ENCODE measurements at regions not wholly inside any gene's neighbourhood (a gene's known extent, or its start where the extent isn't known, plus 50 kb on each side); places are given as distances from the start of the nearest gene placed in this dataset.

DNA sequence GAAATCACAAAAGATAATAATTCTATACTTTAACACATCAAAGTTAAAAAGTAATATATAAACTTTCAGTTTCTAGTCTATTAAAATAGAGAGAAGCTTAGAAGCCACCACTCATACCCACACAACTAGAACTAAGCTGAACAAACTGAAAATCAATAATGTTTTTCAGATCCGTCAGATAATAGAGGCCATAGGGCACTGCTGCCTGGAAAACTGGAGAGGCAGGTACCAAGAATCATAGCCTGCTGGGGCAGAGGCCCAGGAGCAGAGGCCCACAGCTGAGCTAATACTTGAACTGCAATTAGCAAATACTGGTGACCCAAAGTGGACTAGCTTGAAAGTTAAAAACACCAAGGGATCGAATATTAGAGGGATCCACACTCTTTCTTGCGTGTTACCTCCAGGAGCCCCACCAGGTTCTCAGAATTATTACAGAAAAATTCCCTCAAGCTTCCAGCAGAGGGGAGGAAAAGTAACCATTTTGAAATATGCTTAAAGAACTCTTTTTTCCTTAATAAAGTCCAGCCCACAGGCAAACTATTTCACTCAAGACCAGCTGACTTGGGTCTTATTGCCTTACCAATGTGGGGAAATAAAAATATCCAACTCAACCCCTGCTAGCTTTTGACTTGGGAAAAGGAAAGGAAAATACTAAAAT is 774.1 kb upstream of the IGFBP3 start:
- H3K27me3 Mint-ChIP-seq, result no peaks in the 10 kb centered on the region
- Histone ChIP-seq H3K27ac (ENCODE audit: low read length in 2 of 2) (no peak overlapping the region), H3K4me2 (replicated peaks; ENCODE audit: low read depth, low read length, poor library complexity, severe bottlenecking) (no peak overlapping the region), H3K36me3 (replicated peaks in 1 of 2; ENCODE audit: control extremely low read depth in 1 of 2, control insufficient read depth in 1 of 2, extremely low read depth in 1 of 2, insufficient read depth in 2 of 2, low read length in 1 of 2) (no peaks in the 10 kb centered on the region), H3K79me2 (ENCODE audit: control insufficient read depth, insufficient read depth, low read length) (no peaks in the 10 kb centered on the region), H2AFZ (ENCODE audit: insufficient read depth, low read depth, low read length, poor library complexity, severe bottlenecking) (no peak overlapping the region), H4K20me1 (ENCODE audit: control insufficient read depth, insufficient read depth, low read length, poor library complexity, severe bottlenecking) (no peaks in the 10 kb centered on the region), H3K9ac (ENCODE audit: low read length) (no peak overlapping the region), H3K4me1 (ENCODE audit: control insufficient read depth in 2 of 2, insufficient read depth in 2 of 2, low read length in 2 of 2) (no peaks in the 10 kb centered on the region), H3K27me3 (replicated peaks in 1 of 4; ENCODE audit: control extremely low read depth in 1 of 4, control insufficient read depth in 3 of 4, insufficient read depth in 4 of 4, low read length in 3 of 4) (no peaks in the 10 kb centered on the region), H3K9me3 (ENCODE audit: control extremely low read depth in 1 of 3, control insufficient read depth in 2 of 3, insufficient read depth in 1 of 3, low read length in 2 of 3) (no peaks in the 10 kb centered on the region), H3K4me3 (ENCODE audit: control extremely low read depth in 1 of 5, extremely low read depth in 1 of 5, insufficient read depth in 1 of 5, low read depth in 2 of 5, low read length in 4 of 5) (no peak overlapping the region)
- H3K9me3 Mint-ChIP-seq (ENCODE audit: insufficient read depth), result peaks cover 2% of the 10 kb centered on the region
- DNase-seq (no peak), ATAC-seq (ENCODE audit: low read depth) (no peak)
- ChIA-PET POLR2A (no interaction called here), CTCF (no interaction called here)
- H3K27ac Mint-ChIP-seq, result no peak overlapping the region
- H3K4me3 Mint-ChIP-seq, result no peak overlapping the region
- H3K4me1 Mint-ChIP-seq, result no peaks in the 10 kb centered on the region
- no peak for TF ChIP-seq EZH2 (IDR thresholded peaks at IDR 0.05; ENCODE audit: borderline replicate concordance, insufficient read depth, low read depth, low read length, poor library complexity, severe bottlenecking)
- TF ChIP-seq, protein P1, sequence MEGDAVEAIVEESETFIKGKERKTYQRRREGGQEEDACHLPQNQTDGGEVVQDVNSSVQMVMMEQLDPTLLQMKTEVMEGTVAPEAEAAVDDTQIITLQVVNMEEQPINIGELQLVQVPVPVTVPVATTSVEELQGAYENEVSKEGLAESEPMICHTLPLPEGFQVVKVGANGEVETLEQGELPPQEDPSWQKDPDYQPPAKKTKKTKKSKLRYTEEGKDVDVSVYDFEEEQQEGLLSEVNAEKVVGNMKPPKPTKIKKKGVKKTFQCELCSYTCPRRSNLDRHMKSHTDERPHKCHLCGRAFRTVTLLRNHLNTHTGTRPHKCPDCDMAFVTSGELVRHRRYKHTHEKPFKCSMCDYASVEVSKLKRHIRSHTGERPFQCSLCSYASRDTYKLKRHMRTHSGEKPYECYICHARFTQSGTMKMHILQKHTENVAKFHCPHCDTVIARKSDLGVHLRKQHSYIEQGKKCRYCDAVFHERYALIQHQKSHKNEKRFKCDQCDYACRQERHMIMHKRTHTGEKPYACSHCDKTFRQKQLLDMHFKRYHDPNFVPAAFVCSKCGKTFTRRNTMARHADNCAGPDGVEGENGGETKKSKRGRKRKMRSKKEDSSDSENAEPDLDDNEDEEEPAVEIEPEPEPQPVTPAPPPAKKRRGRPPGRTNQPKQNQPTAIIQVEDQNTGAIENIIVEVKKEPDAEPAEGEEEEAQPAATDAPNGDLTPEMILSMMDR (IDR thresholded peaks at IDR 0.05), result no peak
- intact Hi-C loops (cut with micrococcal nuclease), result no loop called here
- WGBS (ENCODE audit: insufficient coverage), result 70% methylated on average over 1 of the region's 3 CpGs

DNA sequence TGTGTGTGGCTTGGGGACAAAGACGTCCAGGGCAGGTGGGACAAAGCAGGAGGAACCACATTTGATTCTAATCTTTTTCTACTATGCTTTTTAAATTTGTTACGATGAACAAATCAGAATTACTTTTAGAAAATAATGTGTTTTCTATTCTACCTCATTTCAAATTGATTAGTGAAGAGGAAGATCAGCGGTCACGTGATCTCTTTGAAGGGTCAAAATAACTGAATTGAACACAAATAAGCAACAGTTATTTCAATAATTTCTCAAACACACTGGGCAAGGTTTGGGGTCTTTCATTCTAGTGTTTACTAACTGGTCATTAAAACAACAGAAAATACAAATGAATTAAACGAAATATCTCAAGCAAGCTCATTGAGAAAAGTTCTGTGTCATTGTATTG is 773.0 kb upstream of the IGFBP3 start:
- Mint-ChIP-seq H3K4me3 (no peak overlapping the region), H3K27me3 (no peaks in the 10 kb centered on the region), H3K27ac (no peak overlapping the region), H3K4me1 (no peaks in the 10 kb centered on the region), H3K9me3 (ENCODE audit: insufficient read depth) (peaks cover 2% of the 10 kb centered on the region)
- intact Hi-C loops (cut with micrococcal nuclease), result no loop called here
- Histone ChIP-seq H3K27ac (ENCODE audit: low read length in 2 of 2) (no peak overlapping the region), H3K27me3 (replicated peaks in 1 of 4; ENCODE audit: control extremely low read depth in 1 of 4, control insufficient read depth in 3 of 4, insufficient read depth in 4 of 4, low read length in 3 of 4) (no peaks in the 10 kb centered on the region), H3K4me3 (ENCODE audit: control extremely low read depth in 1 of 5, extremely low read depth in 1 of 5, insufficient read depth in 1 of 5, low read depth in 2 of 5, low read length in 4 of 5) (no peak overlapping the region), H3K4me2 (replicated peaks; ENCODE audit: low read depth, low read length, poor library complexity, severe bottlenecking) (no peak overlapping the region), H3K36me3 (replicated peaks in 1 of 2; ENCODE audit: control extremely low read depth in 1 of 2, control insufficient read depth in 1 of 2, extremely low read depth in 1 of 2, insufficient read depth in 2 of 2, low read length in 1 of 2) (no peaks in the 10 kb centered on the region), H3K9ac (ENCODE audit: low read length) (no peak overlapping the region), H3K4me1 (ENCODE audit: control insufficient read depth in 2 of 2, insufficient read depth in 2 of 2, low read length in 2 of 2) (no peaks in the 10 kb centered on the region), H4K20me1 (ENCODE audit: control insufficient read depth, insufficient read depth, low read length, poor library complexity, severe bottlenecking) (no peaks in the 10 kb centered on the region), H3K9me3 (ENCODE audit: control extremely low read depth in 1 of 3, control insufficient read depth in 2 of 3, insufficient read depth in 1 of 3, low read length in 2 of 3) (peaks cover 0 to 3% (median 0%) of the 10 kb centered on the region in 3 donors), H3K79me2 (ENCODE audit: control insufficient read depth, insufficient read depth, low read length) (no peaks in the 10 kb centered on the region), H2AFZ (ENCODE audit: insufficient read depth, low read depth, low read length, poor library complexity, severe bottlenecking) (no peak overlapping the region)
- ChIA-PET POLR2A (no interaction called here), CTCF (no interaction called here)
- no CpG with 5 or more reads among the region's 5 CpGs for WGBS (ENCODE audit: insufficient coverage)
- no peak for DNase-seq
- ATAC-seq (ENCODE audit: low read depth), result no peak
- no peak for TF ChIP-seq EZH2 (IDR thresholded peaks at IDR 0.05; ENCODE audit: borderline replicate concordance, insufficient read depth, low read depth, low read length, poor library complexity, severe bottlenecking)
- TF ChIP-seq, protein P1 (IDR thresholded peaks at IDR 0.05), result no peak
